ENCODE measurements at regions not wholly inside any gene's neighbourhood (a gene's known extent, or its start where the extent isn't known, plus 50 kb on each side); places are given as distances from the start of the nearest gene placed in this dataset.

- no peak overlapping the region for H3K9ac ChIP-seq
- H3K4me3 Mint-ChIP-seq = no peak overlapping the region
- no peaks in the 10 kb centered on the region for H4K20me1 ChIP-seq (ENCODE audit: low read depth)
- no peak overlapping the region for H3K4me3 ChIP-seq
- peak; percentile 83 for TF ChIP-seq CTCF (IDR thresholded peaks at IDR 0.05)
- TF ChIP-seq EZH2 (IDR thresholded peaks at IDR 0.05) = no peak
- TF ChIP-seq EZH2phosphoT487 (IDR thresholded peaks at IDR 0.05) = no peak
- no peak overlapping the region for H3K27ac Mint-ChIP-seq
- H3F3A ChIP-seq (ENCODE audit: low read depth) = no peaks in the 10 kb centered on the region
- no peaks in the 10 kb centered on the region for H3K79me2 ChIP-seq (ENCODE audit: low read depth)
- peak; percentile 79 for DNase-seq (ENCODE audit: low spot score)
- peaks cover 5% of the 10 kb centered on the region for H3K9me3 Mint-ChIP-seq
- H2AFZ ChIP-seq (replicated peaks) = peak overlapping the region; percentile 64
- no peaks in the 10 kb centered on the region for H3K36me3 Mint-ChIP-seq
- H3K4me2 ChIP-seq = no peak overlapping the region
- no peaks in the 10 kb centered on the region for H3K36me3 ChIP-seq
- no peaks in the 10 kb centered on the region for H3K9me3 ChIP-seq (ENCODE audit: low read depth)
- H3K4me1 Mint-ChIP-seq = peaks cover 7% of the 10 kb centered on the region
- H3K27me3 Mint-ChIP-seq (ENCODE audit: insufficient read depth, low read depth) = peaks cover 3% of the 10 kb centered on the region
- H3K27me3 ChIP-seq = no peaks in the 10 kb centered on the region
- no peaks in the 10 kb centered on the region for H3K4me1 ChIP-seq
- H3K27ac ChIP-seq = no peak overlapping the region
These were observed 213.8 kb upstream of the LDB2 start for GRCh38 chr4:17112292-17112659.

- Histone ChIP-seq H3K9me3 (ENCODE audit: low read depth) (no peaks in the 10 kb centered on the region), H4K20me1 (ENCODE audit: low read depth) (no peaks in the 10 kb centered on the region), H3K27me3 (no peaks in the 10 kb centered on the region), H3K4me1 (no peaks in the 10 kb centered on the region), H3K4me3 (no peak overlapping the region), H2AFZ (replicated peaks) (no peak overlapping the region), H3K36me3 (no peaks in the 10 kb centered on the region), H3K27ac (no peak overlapping the region), H3F3A (ENCODE audit: low read depth) (no peaks in the 10 kb centered on the region), H3K4me2 (no peak overlapping the region), H3K79me2 (ENCODE audit: low read depth) (no peaks in the 10 kb centered on the region), H3K9ac (no peak overlapping the region)
- TF ChIP-seq CTCF (IDR thresholded peaks at IDR 0.05) = no peak
- no peak for TF ChIP-seq EZH2phosphoT487 (IDR thresholded peaks at IDR 0.05)
- no peak for TF ChIP-seq EZH2 (IDR thresholded peaks at IDR 0.05)
- Mint-ChIP-seq H3K4me1 (peaks cover 7% of the 10 kb centered on the region), H3K9me3 (peaks cover 5% of the 10 kb centered on the region), H3K4me3 (no peak overlapping the region), H3K36me3 (no peaks in the 10 kb centered on the region), H3K27me3 (ENCODE audit: insufficient read depth, low read depth) (peaks cover 3% of the 10 kb centered on the region), H3K27ac (no peak overlapping the region)
- no peak for DNase-seq (ENCODE audit: low spot score)
These were observed 210.7 kb upstream of the LDB2 start for GRCh38 chr4:17109126-17109525.

- Histone ChIP-seq H3K4me2 (no peak overlapping the region), H3K27ac (no peak overlapping the region)
These were observed 204.8 kb upstream of the LDB2 start for GRCh38 chr4:17103231-17103630.

More at GRCh38 chr4:17103231-17103630, 204.8 kb upstream of the LDB2 start:
- H3K27me3 ChIP-seq = no peaks in the 10 kb centered on the region
- no peak overlapping the region for H3K4me3 Mint-ChIP-seq
- H3K27me3 Mint-ChIP-seq (ENCODE audit: insufficient read depth, low read depth) = peaks cover 2% of the 10 kb centered on the region
- H3K27ac Mint-ChIP-seq = no peak overlapping the region
- no peaks in the 10 kb centered on the region for H3K4me1 Mint-ChIP-seq
- no peaks in the 10 kb centered on the region for H3K9me3 ChIP-seq (ENCODE audit: low read depth)
- H2AFZ ChIP-seq (replicated peaks) = no peak overlapping the region
- no peak overlapping the region for H3K4me3 ChIP-seq
- no peaks in the 10 kb centered on the region for H4K20me1 ChIP-seq (ENCODE audit: low read depth)
- no peaks in the 10 kb centered on the region for H3K79me2 ChIP-seq (ENCODE audit: low read depth)
- H3K4me1 ChIP-seq = no peaks in the 10 kb centered on the region
- TF ChIP-seq EZH2phosphoT487 (IDR thresholded peaks at IDR 0.05) = no peak
- no peak for TF ChIP-seq CTCF (IDR thresholded peaks at IDR 0.05)
- no peak for TF ChIP-seq EZH2 (IDR thresholded peaks at IDR 0.05)
- no peaks in the 10 kb centered on the region for H3F3A ChIP-seq (ENCODE audit: low read depth)
- no peaks in the 10 kb centered on the region for H3K9me3 Mint-ChIP-seq
- DNase-seq (ENCODE audit: low spot score) = no peak
- H3K36me3 ChIP-seq = no peaks in the 10 kb centered on the region
- H3K9ac ChIP-seq = no peak overlapping the region
- no peaks in the 10 kb centered on the region for H3K36me3 Mint-ChIP-seq

Data from neural progenitor cell (in vitro differentiated cells).